ENCODE measurements at regions not wholly inside any gene's neighbourhood (a gene's known extent, or its start where the extent isn't known, plus 50 kb on each side); places are given as distances from the start of the nearest gene placed in this dataset.
A peak's percentile ranks its signal among the peaks of the same experiment; 100 is the strongest.

DNA sequence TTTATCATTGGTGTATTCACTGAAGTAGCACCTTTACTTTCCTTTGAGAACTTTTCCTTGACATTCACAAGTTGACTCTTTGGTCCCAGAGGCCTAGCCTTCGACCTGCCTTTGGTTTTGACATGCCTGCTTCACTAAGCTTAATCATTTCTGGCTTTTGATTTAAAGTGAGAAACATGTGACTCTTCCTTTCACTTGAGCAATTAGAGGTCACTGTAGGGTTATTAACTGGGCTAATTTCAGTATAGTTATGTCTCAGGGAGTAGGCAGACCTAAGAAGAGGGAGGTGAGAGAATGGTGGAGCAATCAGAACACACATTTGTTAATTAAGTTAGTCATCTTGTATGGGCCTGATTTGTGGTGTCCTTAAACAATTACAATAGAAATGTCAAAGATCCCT, 1040.7 kb upstream of the SLC39A10 start:
- DNase-seq (ENCODE audit: insufficient read length) (no peak), FAIRE-seq (peak; percentile 14)
- TF ChIP-seq TAF1 (IDR thresholded peaks at IDR 0.05; ENCODE audit: borderline replicate concordance, low read depth, low read length): no peak
- TF ChIP-seq POLR2AphosphoS5 (IDR thresholded peaks at IDR 0.05; ENCODE audit: low read depth, low read length): no peak
- TF ChIP-seq POLR2A (IDR thresholded peaks at IDR 0.05; ENCODE audit: low read depth, low read length): no peak

DNA sequence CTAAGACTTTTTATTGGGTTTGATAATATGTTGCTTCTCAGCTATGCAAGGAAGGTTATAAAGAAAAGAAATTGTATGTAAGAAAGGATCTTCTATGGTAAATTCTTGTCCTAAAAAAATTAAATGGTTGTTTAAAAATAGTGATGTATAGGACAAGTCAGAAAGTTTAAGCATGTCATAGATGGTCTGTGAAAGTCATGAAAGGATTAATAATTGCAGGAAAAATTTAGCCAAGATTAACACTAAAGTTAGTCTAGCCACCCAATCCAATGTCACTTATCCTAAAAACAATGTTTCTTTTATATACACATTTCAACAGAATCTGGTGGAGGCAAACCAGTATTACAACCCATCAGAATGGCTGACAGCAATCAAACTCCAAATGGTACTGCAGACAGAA, 1046.7 kb upstream of the SLC39A10 start:
- DNase-seq (ENCODE audit: insufficient read length): no peak
- TF ChIP-seq TAF1 (IDR thresholded peaks at IDR 0.05; ENCODE audit: borderline replicate concordance, low read depth, low read length) (no peak), POLR2AphosphoS5 (IDR thresholded peaks at IDR 0.05; ENCODE audit: low read depth, low read length) (no peak), POLR2A (IDR thresholded peaks at IDR 0.05; ENCODE audit: low read depth, low read length) (no peak)

DNA sequence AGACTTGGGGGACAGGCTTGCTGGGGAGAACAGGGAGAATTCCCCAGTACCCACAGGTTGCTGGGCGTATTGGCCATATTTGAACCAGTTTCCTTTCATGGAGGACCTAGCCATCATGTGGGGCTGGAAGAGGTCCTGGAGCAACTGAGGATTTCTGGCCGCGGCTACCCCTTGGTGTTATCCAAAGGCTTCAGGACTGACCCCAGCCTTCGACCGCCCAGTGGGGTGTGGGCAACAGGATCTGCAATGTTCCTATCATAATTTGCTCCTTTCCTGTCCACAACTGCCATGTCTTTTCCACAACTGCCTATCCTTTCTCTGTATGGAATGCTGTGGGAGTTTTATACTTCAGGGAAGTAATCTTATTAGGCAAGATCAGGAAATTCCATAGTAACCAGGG, 1053.6 kb upstream of the SLC39A10 start:
- TF ChIP-seq POLR2A (IDR thresholded peaks at IDR 0.05; ENCODE audit: low read depth, low read length): no peak
- no peak for TF ChIP-seq POLR2AphosphoS5 (IDR thresholded peaks at IDR 0.05; ENCODE audit: low read depth, low read length)
- no peak for TF ChIP-seq TAF1 (IDR thresholded peaks at IDR 0.05; ENCODE audit: borderline replicate concordance, low read depth, low read length)
- FAIRE-seq: no peak
- DNase-seq (ENCODE audit: insufficient read length): no peak

More for the DNA sequence above, 1046.7 kb upstream of the SLC39A10 start:
- FAIRE-seq: no peak

DNA sequence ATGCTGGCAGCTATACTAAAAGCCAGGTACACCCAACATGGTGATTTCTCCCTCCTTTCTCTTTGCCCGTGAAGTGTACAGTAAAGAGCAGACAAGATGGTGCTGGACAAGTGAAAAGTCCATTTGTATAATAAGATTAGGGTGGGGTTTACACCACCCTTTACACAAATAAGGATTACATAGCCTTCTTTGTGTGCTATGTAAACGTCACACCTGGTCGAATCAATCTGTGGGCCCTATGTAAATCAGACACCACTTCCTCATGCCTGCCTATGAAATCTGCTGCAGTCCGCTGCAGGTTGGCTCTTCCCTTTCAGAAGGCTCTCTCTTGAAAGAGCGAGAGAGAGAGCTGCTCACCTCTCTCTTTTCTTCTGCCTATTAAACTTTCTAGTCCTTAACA, 1054.3 kb upstream of the SLC39A10 start:
- FAIRE-seq (no peak), DNase-seq (ENCODE audit: insufficient read length) (no peak)
- no peak for TF ChIP-seq POLR2AphosphoS5 (IDR thresholded peaks at IDR 0.05; ENCODE audit: low read depth, low read length)
- TF ChIP-seq TAF1 (IDR thresholded peaks at IDR 0.05; ENCODE audit: borderline replicate concordance, low read depth, low read length): no peak
- TF ChIP-seq POLR2A (IDR thresholded peaks at IDR 0.05; ENCODE audit: low read depth, low read length): no peak

DNA sequence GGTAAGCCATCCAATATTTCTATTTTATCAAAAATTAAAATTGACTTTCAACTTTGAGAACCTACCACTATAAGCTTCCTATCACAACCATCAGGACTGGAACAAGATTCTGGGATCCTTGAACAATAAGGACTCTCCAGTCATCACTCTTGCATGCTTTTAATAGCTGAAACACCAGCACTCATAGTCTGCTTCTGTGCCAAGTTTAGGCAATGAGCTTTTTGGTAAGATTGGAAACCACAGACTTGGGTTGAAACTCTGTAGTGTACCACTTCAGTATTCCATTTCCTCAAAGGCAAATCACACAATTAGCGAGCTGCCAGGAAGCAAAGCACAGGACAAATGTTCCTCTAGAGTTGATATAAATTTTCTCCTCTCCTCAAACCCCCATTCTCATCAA, 1065.8 kb upstream of the SLC39A10 start:
- no peak for TF ChIP-seq POLR2A (IDR thresholded peaks at IDR 0.05; ENCODE audit: low read depth, low read length)
- no peak for TF ChIP-seq POLR2AphosphoS5 (IDR thresholded peaks at IDR 0.05; ENCODE audit: low read depth, low read length)
- no peak for TF ChIP-seq TAF1 (IDR thresholded peaks at IDR 0.05; ENCODE audit: borderline replicate concordance, low read depth, low read length)
- DNase-seq (ENCODE audit: insufficient read length) (no peak), FAIRE-seq (no peak)

DNA sequence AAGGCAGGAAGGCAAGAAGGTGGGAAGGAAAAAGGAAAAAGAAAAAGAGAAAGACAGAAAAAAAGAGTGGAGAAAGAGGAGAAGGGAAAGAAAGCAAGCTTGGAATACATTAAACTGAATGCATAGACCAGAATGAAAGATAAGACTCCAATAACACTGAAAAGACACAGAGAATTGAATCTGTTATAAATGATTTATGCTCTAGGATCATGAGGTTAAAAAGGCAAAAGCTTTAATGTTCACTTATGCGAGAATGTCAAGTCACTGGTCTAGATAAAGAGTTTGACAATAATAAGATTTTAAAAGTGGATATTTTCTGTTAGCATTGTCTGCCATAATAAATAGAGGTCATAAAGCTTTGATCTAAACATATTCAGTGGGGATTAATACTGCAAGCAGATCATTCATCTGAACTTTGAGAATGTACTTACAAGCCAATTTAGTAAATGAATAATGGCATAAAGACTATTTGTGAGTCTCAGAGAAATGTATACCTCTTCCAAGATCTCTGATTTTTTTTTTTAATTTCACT, 1069.2 kb upstream of the SLC39A10 start:
- no peak for FAIRE-seq
- no peak for DNase-seq (ENCODE audit: insufficient read length)
- TF ChIP-seq TAF1 (IDR thresholded peaks at IDR 0.05; ENCODE audit: borderline replicate concordance, low read depth, low read length) (no peak), POLR2AphosphoS5 (IDR thresholded peaks at IDR 0.05; ENCODE audit: low read depth, low read length) (no peak), POLR2A (IDR thresholded peaks at IDR 0.05; ENCODE audit: low read depth, low read length) (no peak)

DNA sequence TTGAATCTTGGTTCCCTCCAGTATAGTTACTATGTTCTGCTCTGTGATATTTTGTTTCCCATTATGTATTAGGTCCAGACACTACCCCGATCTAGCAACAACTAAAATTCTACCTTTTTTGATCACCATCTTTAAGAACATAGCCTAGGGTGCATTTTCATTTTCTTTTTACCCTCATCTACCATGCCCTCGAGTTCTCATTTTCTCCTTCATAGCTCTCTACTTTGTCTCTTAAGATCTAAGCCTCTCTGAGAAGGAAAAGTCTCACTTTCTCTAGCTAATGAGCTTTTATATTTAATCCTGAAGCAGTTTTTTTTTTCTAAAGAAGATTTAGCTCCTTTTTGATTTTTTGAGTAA, 1089.4 kb upstream of the SLC39A10 start:
- TF ChIP-seq TAF1 (IDR thresholded peaks at IDR 0.05; ENCODE audit: borderline replicate concordance, low read depth, low read length) (no peak), POLR2A (IDR thresholded peaks at IDR 0.05; ENCODE audit: low read depth, low read length) (no peak), POLR2AphosphoS5 (IDR thresholded peaks at IDR 0.05; ENCODE audit: low read depth, low read length) (no peak)
- FAIRE-seq: no peak

DNA sequence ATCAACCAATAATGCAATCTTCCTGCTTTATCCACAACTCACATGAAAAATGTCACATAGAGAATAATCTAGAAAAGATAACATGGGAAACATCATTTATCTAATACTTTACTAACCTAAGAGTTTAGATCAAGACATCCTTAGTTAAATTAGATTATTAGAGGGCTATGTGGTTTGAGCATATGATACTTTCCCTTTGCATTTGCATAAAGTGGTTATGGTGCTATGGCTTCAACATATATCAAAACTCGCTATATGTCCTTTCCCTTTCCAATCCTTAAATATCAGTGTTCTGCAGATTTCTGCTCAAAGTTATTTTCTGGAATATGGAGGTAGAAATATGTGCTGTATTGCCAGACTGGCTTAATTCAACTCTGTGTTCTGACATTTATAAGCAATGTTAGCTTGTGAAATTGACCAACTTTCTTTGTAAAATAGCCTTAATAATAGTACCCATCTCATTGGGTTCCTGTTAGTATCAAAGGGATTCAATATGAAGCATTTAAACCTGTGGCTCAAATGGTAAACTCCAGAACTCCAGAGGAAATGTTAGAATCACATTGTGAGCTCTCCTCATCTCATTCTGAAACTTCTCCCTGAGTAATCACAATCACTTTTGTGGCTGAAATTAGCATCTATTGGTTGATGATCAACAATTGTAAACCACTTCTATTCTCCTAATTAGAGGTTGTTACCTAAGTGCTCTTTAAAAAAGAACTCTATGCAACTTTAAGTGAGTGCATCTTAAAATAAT, 1089.9 kb upstream of the SLC39A10 start:
- DNase-seq (ENCODE audit: insufficient read length) (no peak), FAIRE-seq (no peak)
- TF ChIP-seq TAF1 (IDR thresholded peaks at IDR 0.05; ENCODE audit: borderline replicate concordance, low read depth, low read length) (no peak), POLR2A (IDR thresholded peaks at IDR 0.05; ENCODE audit: low read depth, low read length) (no peak), POLR2AphosphoS5 (IDR thresholded peaks at IDR 0.05; ENCODE audit: low read depth, low read length) (no peak)

More for the DNA sequence above, 1089.4 kb upstream of the SLC39A10 start:
- DNase-seq (ENCODE audit: insufficient read length): no peak

DNA sequence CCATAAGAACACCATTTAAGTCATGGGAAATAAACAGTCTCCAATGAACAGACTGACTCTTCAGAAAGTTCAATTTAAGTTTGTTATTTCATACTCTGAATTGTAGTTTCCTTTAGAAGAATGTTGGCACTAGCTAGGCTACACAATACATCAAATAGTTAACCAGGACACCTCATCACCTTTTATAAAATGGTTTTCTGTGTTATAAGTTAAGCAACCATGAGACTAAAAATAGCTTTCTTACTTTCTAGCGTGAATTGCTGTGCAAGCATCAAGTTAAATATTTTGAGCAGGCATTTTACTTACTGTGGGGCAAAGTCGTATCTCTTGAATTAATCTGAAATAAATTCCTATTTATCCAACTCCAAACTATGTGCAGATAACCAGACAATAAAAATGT, 1092.6 kb upstream of the SLC39A10 start:
- no peak for TF ChIP-seq POLR2AphosphoS5 (IDR thresholded peaks at IDR 0.05; ENCODE audit: low read depth, low read length)
- no peak for TF ChIP-seq TAF1 (IDR thresholded peaks at IDR 0.05; ENCODE audit: borderline replicate concordance, low read depth, low read length)
- no peak for TF ChIP-seq POLR2A (IDR thresholded peaks at IDR 0.05; ENCODE audit: low read depth, low read length)
- no peak for FAIRE-seq
- no peak for DNase-seq (ENCODE audit: insufficient read length)

DNA sequence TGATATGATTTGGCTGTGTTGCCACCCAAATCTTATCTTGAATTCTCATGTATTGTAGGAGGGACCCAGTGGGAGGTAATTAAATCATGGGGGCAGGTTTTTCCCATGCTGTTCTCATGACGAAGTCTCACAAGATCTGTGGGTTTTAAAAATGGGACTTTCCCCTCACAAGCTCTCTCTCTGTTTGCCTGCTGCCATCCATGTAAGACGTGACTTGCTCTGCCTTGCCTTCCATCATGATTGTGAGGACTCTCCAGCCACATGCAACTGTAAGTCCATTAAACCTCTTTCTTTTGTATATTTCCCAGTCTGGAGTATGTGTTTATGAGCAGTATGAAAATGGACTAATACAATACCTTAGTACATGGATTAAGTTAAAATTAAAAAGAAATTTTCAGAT, 1094.7 kb upstream of the SLC39A10 start:
- FAIRE-seq: no peak
- DNase-seq (ENCODE audit: insufficient read length): no peak
- no peak for TF ChIP-seq POLR2AphosphoS5 (IDR thresholded peaks at IDR 0.05; ENCODE audit: low read depth, low read length)
- no peak for TF ChIP-seq TAF1 (IDR thresholded peaks at IDR 0.05; ENCODE audit: borderline replicate concordance, low read depth, low read length)

DNA sequence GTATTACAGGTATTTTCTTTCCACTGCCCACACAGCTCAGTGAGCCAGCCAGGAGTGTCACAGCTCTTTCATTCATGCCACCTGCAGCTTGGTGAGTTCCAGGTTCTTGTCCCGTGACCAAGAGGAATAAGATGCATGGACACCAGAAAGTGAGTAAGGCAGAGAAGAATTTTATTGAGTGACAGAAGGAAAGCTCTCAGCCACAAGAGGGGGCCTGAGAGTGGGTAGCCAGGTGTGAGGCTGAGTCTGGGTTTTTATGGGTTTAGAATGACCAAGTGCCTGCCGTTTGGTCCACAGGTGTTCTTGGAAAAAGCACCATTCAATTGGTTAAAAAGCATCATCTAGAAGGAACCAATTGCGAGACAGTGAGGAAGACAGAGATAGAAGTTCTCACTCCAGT, 1097.1 kb upstream of the SLC39A10 start:
- FAIRE-seq (no peak), DNase-seq (ENCODE audit: insufficient read length) (no peak)
- no peak for TF ChIP-seq POLR2AphosphoS5 (IDR thresholded peaks at IDR 0.05; ENCODE audit: low read depth, low read length)
- no peak for TF ChIP-seq POLR2A (IDR thresholded peaks at IDR 0.05; ENCODE audit: low read depth, low read length)
- no peak for TF ChIP-seq TAF1 (IDR thresholded peaks at IDR 0.05; ENCODE audit: borderline replicate concordance, low read depth, low read length)

DNA sequence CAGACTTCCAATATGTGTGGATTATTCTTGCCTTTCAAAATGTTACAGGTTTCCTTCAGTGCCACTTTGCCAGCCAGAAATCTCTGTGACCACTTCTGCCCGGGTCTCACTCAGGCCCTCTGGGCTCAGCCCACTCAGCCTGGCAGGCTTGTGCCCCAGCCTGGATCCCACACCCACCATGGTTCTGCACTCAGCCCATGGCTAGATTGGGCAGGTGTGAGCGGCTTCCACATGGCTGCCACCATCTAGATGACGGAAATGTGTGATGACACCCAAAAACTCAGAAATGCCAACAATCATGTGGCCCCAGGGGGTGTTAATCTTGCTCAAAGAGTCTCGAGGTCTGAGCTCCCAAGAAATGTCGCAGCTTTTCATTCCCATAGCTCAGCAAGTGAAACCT, 1097.5 kb upstream of the SLC39A10 start:
- TF ChIP-seq POLR2A (IDR thresholded peaks at IDR 0.05; ENCODE audit: low read depth, low read length) (no peak), POLR2AphosphoS5 (IDR thresholded peaks at IDR 0.05; ENCODE audit: low read depth, low read length) (no peak), TAF1 (IDR thresholded peaks at IDR 0.05; ENCODE audit: borderline replicate concordance, low read depth, low read length) (no peak)
- DNase-seq (ENCODE audit: insufficient read length) (no peak), FAIRE-seq (no peak)

Measured in GM12892 (cell line).